ENCODE measurements at regions not wholly inside any gene's neighbourhood (a gene's known extent, or its start where the extent isn't known, plus 50 kb on each side); places are given as distances from the start of the nearest gene placed in this dataset.
"Not testable (repeated sequence)": the region's sequence is repeated elsewhere in the genome, so short reads cannot be mapped to it uniquely, and the experiment has no call there.

GRCh38 chr13:90320664-90321063, 1026.8 kb upstream of the MIR17HG start:
- DNase-seq (ENCODE audit: low read depth): no peak

GRCh38 chr13:90321281-90321931, 1026.1 kb upstream of the MIR17HG start:
- no peak for DNase-seq (ENCODE audit: low read depth)

GRCh38 chr13:90329641-90330040, 1017.8 kb upstream of the MIR17HG start:
- DNase-seq (ENCODE audit: low read depth): no peak

GRCh38 chr13:90331974-90332373, 1015.5 kb upstream of the MIR17HG start:
- no peak for DNase-seq (ENCODE audit: low read depth)

GRCh38 chr13:90336507-90336906, 1011.0 kb upstream of the MIR17HG start:
- DNase-seq (ENCODE audit: low read depth): no peak

- not testable (repeated sequence) for DNase-seq (ENCODE audit: low read depth)
Measured at GRCh38 chr13:90341348-90341747, 1006.1 kb upstream of the MIR17HG start.

- DNase-seq (ENCODE audit: low read depth): not testable (repeated sequence)
Measured at GRCh38 chr13:90348477-90349136, 998.9 kb upstream of the MIR17HG start.

- no peak for DNase-seq (ENCODE audit: low read depth)
Measured at GRCh38 chr13:90352763-90353162, 994.7 kb upstream of the MIR17HG start.

GRCh38 chr13:90355162-90355751, 992.2 kb upstream of the MIR17HG start:
- DNase-seq (ENCODE audit: low read depth): no peak

- no peak for DNase-seq (ENCODE audit: low read depth)
Measured at GRCh38 chr13:90360785-90361184, 986.7 kb upstream of the MIR17HG start.

GRCh38 chr13:90362707-90363106, 984.8 kb upstream of the MIR17HG start:
- DNase-seq (ENCODE audit: low read depth): peak; percentile 8

- no peak for DNase-seq (ENCODE audit: low read depth)
Measured at GRCh38 chr13:90365130-90365529, 982.4 kb upstream of the MIR17HG start.

GRCh38 chr13:90374168-90374567, 973.3 kb upstream of the MIR17HG start:
- DNase-seq (ENCODE audit: low read depth): no peak

- peak; percentile 62 for DNase-seq (ENCODE audit: low read depth)
Measured at GRCh38 chr13:90375851-90376250, 971.6 kb upstream of the MIR17HG start.

GRCh38 chr13:90382425-90382824, 965.1 kb upstream of the MIR17HG start:
- DNase-seq (ENCODE audit: low read depth): no peak

GRCh38 chr13:90385781-90386489, 961.6 kb upstream of the MIR17HG start:
- DNase-seq (ENCODE audit: low read depth): no peak

- no peak for DNase-seq (ENCODE audit: low read depth)
Measured at GRCh38 chr13:90388887-90389452, 958.5 kb upstream of the MIR17HG start.

- no peak for DNase-seq (ENCODE audit: low read depth)
Measured at GRCh38 chr13:90389537-90389936, 958.0 kb upstream of the MIR17HG start.

GRCh38 chr13:90393408-90393807, 954.1 kb upstream of the MIR17HG start:
- no peak for DNase-seq (ENCODE audit: low read depth)

- no peak for DNase-seq (ENCODE audit: low read depth)
Measured at GRCh38 chr13:90395348-90395747, 952.1 kb upstream of the MIR17HG start.

- no peak for DNase-seq (ENCODE audit: low read depth)
Measured at GRCh38 chr13:90395846-90396245, 951.6 kb upstream of the MIR17HG start.

GRCh38 chr13:90396266-90396665, 951.2 kb upstream of the MIR17HG start:
- DNase-seq (ENCODE audit: low read depth): no peak

Measured in M059J (cell line).